SH-SY5Y (cell line): ENCODE measurements at regions not wholly inside any gene's neighbourhood (a gene's known extent, or its start where the extent isn't known, plus 50 kb on each side); places are given as distances from the start of the nearest gene placed in this dataset.

ENCODE experiments used
- GATA2 ChIP-seq: IDR thresholded peaks from 2 replicates; pipeline ENCODE4 v1.6.1; 2011; ENCODE audit warnings: mild to moderate bottlenecking, low read depth, low read length
- GATA3 ChIP-seq: IDR thresholded peaks from 2 replicates; pipeline ENCODE4 v1.6.1; 2011; ENCODE audit warnings: low read depth, mild to moderate bottlenecking, low read length, moderate library complexity

DNA sequence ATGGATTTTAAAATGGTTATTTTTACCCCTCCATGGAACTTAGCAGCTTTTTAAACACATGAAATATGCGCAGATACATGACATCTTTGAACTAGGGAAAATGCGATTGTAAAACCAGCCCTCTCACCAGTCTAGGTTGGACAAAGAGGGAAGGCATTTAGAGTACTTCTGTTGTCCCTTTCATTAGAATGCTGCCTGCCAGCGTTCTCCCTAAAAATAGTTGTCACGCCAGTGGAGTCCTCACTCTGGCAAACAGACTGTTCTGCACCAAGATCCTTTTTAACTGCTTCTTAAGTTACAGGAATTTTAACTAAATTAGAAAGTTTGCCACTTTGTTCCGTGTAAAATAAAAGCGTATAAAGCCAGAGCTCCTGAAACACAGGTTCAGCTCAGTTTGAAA, 295.3 kb downstream of the VPS13C start:
- TF ChIP-seq GATA2 (no peak), GATA3 (no peak)
